BLaER1 treated with 17β-estradiol and CSF1 and Interleukin-3, amounts not matched to agents 10 nM and 100 nM (cell line): ENCODE measurements at regions not wholly inside any gene's neighbourhood (a gene's known extent, or its start where the extent isn't known, plus 50 kb on each side); places are given as distances from the start of the nearest gene placed in this dataset.

Experiments used
- H3K27ac ChIP-seq, 11 experiments: shearing (Covaris generic); formaldehyde crosslinking; 2 replicates each; pipeline ENCODE4 v1.8.1; 2022
- H3K27me3 ChIP-seq, 11 experiments: shearing (Covaris generic); formaldehyde crosslinking; 2 replicates each; pipeline ENCODE4 v1.8.1; 2022
- H3K36me3 ChIP-seq, 11 experiments: shearing (Covaris generic); formaldehyde crosslinking; 2 replicates each; pipeline ENCODE4 v1.8.1; 2022
- H3K4me1 ChIP-seq, 10 experiments: shearing (Covaris generic); formaldehyde crosslinking; 2 replicates each; pipeline ENCODE4 v1.8.1; 2022
- H3K4me2 ChIP-seq, 11 experiments: shearing (Covaris generic); formaldehyde crosslinking; 2 replicates each; pipeline ENCODE4 v1.8.1; 2022
- H3K4me3 ChIP-seq, 10 experiments: shearing (Covaris generic); formaldehyde crosslinking; 2 replicates each; pipeline ENCODE4 v1.8.1; 2022
- H3K9ac ChIP-seq, 11 experiments: shearing (Covaris generic); formaldehyde crosslinking; 2 replicates each; pipeline ENCODE4 v1.8.1; 2022
- H3K9me3 ChIP-seq, 11 experiments: shearing (Covaris generic); formaldehyde crosslinking; replicated peaks in 1 of 11; 2 replicates each; pipeline ENCODE4 v1.8.1; 2022
- H4K20me1 ChIP-seq, 11 experiments: shearing (Covaris generic); formaldehyde crosslinking; 2 replicates each; pipeline ENCODE4 v1.8.1; 2022
- Cebpa-rat ChIP-seq, 11 experiments: shearing (Covaris generic); IDR thresholded peaks; 2 replicates each; pipeline ENCODE4 v1.8.1; 2022

GRCh38 chr17:73827627-73828291 is 183.5 kb upstream of the SDK2 start:
- Histone ChIP-seq H3K9ac (no peak overlapping the region; a peak in 1 of 22 replicates), H3K27me3 (peaks cover 0 to 11% (median 7%) of the 10 kb centered on the region in 11 experiments; a peak in 13 of 22 replicates), H3K4me3 (no peak overlapping the region), H3K27ac (peak overlapping the region in 2 of 11 experiments; percentile 21 to 42; a peak in 3 of 22 replicates), H3K4me2 (peak overlapping the region; percentile 1 to 67 (median 28); a peak in 14 of 22 replicates), H3K36me3 (no peaks in the 10 kb centered on the region), H4K20me1 (no peaks in the 10 kb centered on the region), H3K4me1 (peaks cover 6 to 30% (median 13%) of the 10 kb centered on the region in 10 experiments; a peak in 18 of 20 replicates), H3K9me3 (no peaks in the 10 kb centered on the region)
- TF ChIP-seq Cebpa-rat (IDR thresholded peaks at IDR 0.05) = 0 out of 22 replicates have a peak, but pooled peaks of 1 of the 11 experiments have one; percentile 10

- no peak overlapping the region for H3K27ac ChIP-seq
- peaks cover 6 to 30% (median 13%) of the 10 kb centered on the region in 10 experiments; a peak in 18 of 20 replicates for H3K4me1 ChIP-seq
- H4K20me1 ChIP-seq = no peaks in the 10 kb centered on the region
- no peaks in the 10 kb centered on the region for H3K36me3 ChIP-seq
- no peaks in the 10 kb centered on the region; a peak in 1 of 22 replicates for H3K27me3 ChIP-seq
- no peaks in the 10 kb centered on the region for H3K9me3 ChIP-seq
- TF ChIP-seq Cebpa-rat (IDR thresholded peaks at IDR 0.05) = no peak
- H3K4me3 ChIP-seq = no peak overlapping the region
- no peak overlapping the region for H3K9ac ChIP-seq
- no peak overlapping the region for H3K4me2 ChIP-seq
Measured at GRCh38 chr17:73829676-73830280, 185.5 kb upstream of the SDK2 start.

GRCh38 chr17:73831699-73832098 is 187.5 kb upstream of the SDK2 start:
- TF ChIP-seq Cebpa-rat (IDR thresholded peaks at IDR 0.05) = no peak
- peaks cover 0 to 4% (median 0%) of the 10 kb centered on the region in 11 experiments; a peak in 1 of 22 replicates for H3K36me3 ChIP-seq
- H4K20me1 ChIP-seq = no peaks in the 10 kb centered on the region
- H3K4me1 ChIP-seq = peaks cover 6 to 26% (median 13%) of the 10 kb centered on the region in 10 experiments; a peak in 18 of 20 replicates
- H3K9ac ChIP-seq = no peak overlapping the region
- no peaks in the 10 kb centered on the region for H3K27me3 ChIP-seq
- peaks cover 4 to 9% (median 7%) of the 10 kb centered on the region in 11 experiments for H3K9me3 ChIP-seq
- no peak overlapping the region for H3K4me3 ChIP-seq
- 0 out of 22 replicates have a peak overlapping the region, but pooled peaks of 2 of the 11 experiments have one; percentile 7 to 20 for H3K4me2 ChIP-seq
- H3K27ac ChIP-seq = no peak overlapping the region

- Histone ChIP-seq H3K27me3 (no peaks in the 10 kb centered on the region), H3K9ac (no peak overlapping the region), H3K4me2 (no peak overlapping the region), H4K20me1 (no peaks in the 10 kb centered on the region), H3K27ac (no peak overlapping the region), H3K4me3 (no peak overlapping the region), H3K36me3 (peaks cover 0 to 7% (median 0%) of the 10 kb centered on the region in 11 experiments; a peak in 1 of 22 replicates), H3K4me1 (peaks cover 0 to 7% (median 0%) of the 10 kb centered on the region in 10 experiments; a peak in 2 of 20 replicates), H3K9me3 (peaks cover 14 to 19% (median 17%) of the 10 kb centered on the region in 11 experiments)
- no peak for TF ChIP-seq Cebpa-rat (IDR thresholded peaks at IDR 0.05)
Measured at GRCh38 chr17:73833775-73834488, 189.7 kb upstream of the SDK2 start.

GRCh38 chr17:73834684-73835343 is 190.6 kb upstream of the SDK2 start:
- peaks cover 0 to 12% (median 3%) of the 10 kb centered on the region in 10 experiments; a peak in 4 of 20 replicates for H3K4me1 ChIP-seq
- H3K4me3 ChIP-seq = no peak overlapping the region
- H3K9me3 ChIP-seq = peaks cover 14 to 19% (median 17%) of the 10 kb centered on the region in 11 experiments
- no peak overlapping the region for H3K4me2 ChIP-seq
- H3K27me3 ChIP-seq = no peaks in the 10 kb centered on the region
- no peak overlapping the region for H3K9ac ChIP-seq
- TF ChIP-seq Cebpa-rat (IDR thresholded peaks at IDR 0.05) = no peak
- no peaks in the 10 kb centered on the region for H4K20me1 ChIP-seq
- peaks cover 0 to 7% (median 0%) of the 10 kb centered on the region in 11 experiments; a peak in 1 of 22 replicates for H3K36me3 ChIP-seq
- no peak overlapping the region for H3K27ac ChIP-seq

GRCh38 chr17:73835605-73836004 is 191.4 kb upstream of the SDK2 start:
- H3K4me2 ChIP-seq = no peak overlapping the region

GRCh38 chr17:73838815-73839214 is 194.6 kb upstream of the SDK2 start:
- no peak overlapping the region for H3K4me3 ChIP-seq
- H3K4me2 ChIP-seq = no peak overlapping the region
- H3K27ac ChIP-seq = no peak overlapping the region
- peaks cover 0 to 8% (median 0%) of the 10 kb centered on the region in 10 experiments; a peak in 3 of 20 replicates for H3K4me1 ChIP-seq
- peaks cover 0 to 7% (median 0%) of the 10 kb centered on the region in 11 experiments; a peak in 1 of 22 replicates for H3K36me3 ChIP-seq
- no peak for TF ChIP-seq Cebpa-rat (IDR thresholded peaks at IDR 0.05)
- no peaks in the 10 kb centered on the region for H4K20me1 ChIP-seq
- no peaks in the 10 kb centered on the region for H3K27me3 ChIP-seq
- no peak overlapping the region for H3K9ac ChIP-seq
- peaks cover 14 to 19% (median 17%) of the 10 kb centered on the region in 11 experiments for H3K9me3 ChIP-seq

More at GRCh38 chr17:73835605-73836004, 191.4 kb upstream of the SDK2 start:
- no peak for TF ChIP-seq Cebpa-rat (IDR thresholded peaks at IDR 0.05)
- Histone ChIP-seq H3K9ac (no peak overlapping the region), H3K9me3 (peaks cover 14 to 19% (median 17%) of the 10 kb centered on the region in 11 experiments), H3K4me3 (no peak overlapping the region), H4K20me1 (no peaks in the 10 kb centered on the region), H3K27ac (no peak overlapping the region), H3K4me1 (peaks cover 0 to 13% (median 3%) of the 10 kb centered on the region in 10 experiments; a peak in 4 of 20 replicates), H3K27me3 (no peaks in the 10 kb centered on the region), H3K36me3 (peaks cover 0 to 7% (median 0%) of the 10 kb centered on the region in 11 experiments; a peak in 1 of 22 replicates)

- Histone ChIP-seq H4K20me1 (no peaks in the 10 kb centered on the region), H3K27ac (no peak overlapping the region), H3K36me3 (peaks cover 0 to 7% (median 0%) of the 10 kb centered on the region in 11 experiments; a peak in 1 of 22 replicates), H3K27me3 (no peaks in the 10 kb centered on the region), H3K4me2 (no peak overlapping the region), H3K9ac (no peak overlapping the region), H3K4me3 (no peak overlapping the region), H3K9me3 (peaks cover 14 to 19% (median 17%) of the 10 kb centered on the region in 11 experiments), H3K4me1 (peaks cover 0 to 8% (median 0%) of the 10 kb centered on the region in 10 experiments; a peak in 3 of 20 replicates)
- no peak for TF ChIP-seq Cebpa-rat (IDR thresholded peaks at IDR 0.05)
Measured at GRCh38 chr17:73840829-73841228, 196.6 kb upstream of the SDK2 start.
